ENCODE measurements at regions not wholly inside any gene's neighbourhood (a gene's known extent, or its start where the extent isn't known, plus 50 kb on each side); places are given as distances from the start of the nearest gene placed in this dataset.
"Not testable (repeated sequence)": the region's sequence is repeated elsewhere in the genome, so short reads cannot be mapped to it uniquely, and the experiment has no call there.

DNA sequence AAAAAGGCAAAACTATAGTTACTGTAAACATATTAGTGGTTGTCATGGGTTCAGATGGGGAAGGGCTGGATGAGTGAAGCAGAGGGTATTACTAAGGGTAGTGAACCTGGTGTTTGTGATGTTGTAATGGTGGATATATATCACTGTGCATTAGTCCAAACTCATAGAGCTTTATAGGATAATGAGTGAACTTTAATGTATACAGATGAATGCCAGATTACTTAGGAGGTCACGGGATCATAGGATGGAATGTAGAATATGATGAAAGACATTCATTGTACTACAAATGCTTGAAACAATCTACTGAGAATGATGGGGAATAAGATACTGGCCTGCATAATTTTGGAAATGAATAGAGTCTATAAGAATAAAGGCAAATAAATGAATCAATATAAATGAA, 226.7 kb upstream of the ZNF804A start:
- H3K36me3 ChIP-seq (ENCODE audit: control insufficient read depth in 2 of 3, insufficient read depth in 3 of 3, low read length in 3 of 3), result no peaks in the 10 kb centered on the region
- ATAC-seq (no peak), DNase-seq (no peak)
- CTCF ChIA-PET, result no interaction called here
- Mint-ChIP-seq H3K9me3 (peaks cover 0 to 12% (median 0%) of the 10 kb centered on the region in 11 donors), H3K4me1 (no peaks in the 10 kb centered on the region), H3K27ac (no peak overlapping the region), H3K4me3 (no peak overlapping the region), H3K27me3 (no peaks in the 10 kb centered on the region), H3K36me3 (no peaks in the 10 kb centered on the region)
- no peaks in the 10 kb centered on the region for H3K27me3 ChIP-seq (ENCODE audit: control insufficient read depth in 2 of 2, insufficient read depth in 2 of 2, low read length in 2 of 2)
- H3K9me3 ChIP-seq (ENCODE audit: control insufficient read depth in 2 of 3, low read length in 3 of 3), result no peaks in the 10 kb centered on the region
- intact Hi-C loops (cut with micrococcal nuclease), result no loop called here
- no peak overlapping the region for H3K4me3 ChIP-seq (ENCODE audit: low read length)
- H3K27ac ChIP-seq (ENCODE audit: low read depth, low read length), result no peak overlapping the region
- H3K4me1 ChIP-seq (ENCODE audit: control insufficient read depth in 2 of 2, insufficient read depth in 2 of 2, low read length in 2 of 2), result no peaks in the 10 kb centered on the region
- POLR2A ChIA-PET, result no interaction called here

DNA sequence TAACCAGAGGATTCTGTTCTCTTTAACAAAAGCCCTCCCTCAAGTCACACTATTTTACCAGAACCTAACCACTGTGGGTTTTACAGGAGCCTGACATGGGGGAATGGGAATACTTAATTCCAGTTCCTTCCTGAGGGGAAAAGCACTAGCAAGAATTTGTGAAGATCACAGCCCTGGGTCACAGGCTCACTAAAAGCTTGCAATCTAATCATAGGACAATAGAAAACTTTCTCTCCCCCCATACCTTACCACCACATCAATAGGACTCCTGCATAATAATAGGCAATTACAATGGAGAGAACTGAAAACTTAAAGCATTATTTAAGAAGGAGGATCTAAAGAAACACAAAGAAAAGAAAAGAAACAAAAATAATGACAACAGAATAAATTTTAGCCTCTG, 225.8 kb upstream of the ZNF804A start:
- CTCF ChIA-PET, result no interaction called here
- POLR2A ChIA-PET, result no interaction called here

DNA sequence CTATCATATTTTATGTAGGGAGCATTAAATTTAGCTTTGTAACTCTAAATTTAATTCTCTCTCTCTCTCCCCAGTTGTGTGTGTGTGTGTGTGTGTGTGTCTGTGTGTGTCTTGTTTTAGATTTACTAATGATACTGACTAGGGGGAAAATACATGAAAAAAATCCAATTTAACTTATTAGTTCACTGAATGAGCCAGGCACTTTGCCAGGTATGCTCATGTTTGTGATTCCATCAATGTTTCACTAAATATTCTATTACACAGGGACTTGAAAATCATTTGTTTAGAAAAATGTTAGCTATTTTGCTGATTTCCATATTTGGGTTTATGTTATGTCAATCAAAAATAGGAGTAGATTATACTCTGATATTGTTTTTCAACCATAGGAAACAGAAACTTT, 203.7 kb upstream of the ZNF804A start:
- no peak overlapping the region for H3K27ac Mint-ChIP-seq
- CTCF ChIA-PET, result no interaction called here
- Histone ChIP-seq H3K4me1 (ENCODE audit: control insufficient read depth in 2 of 2, insufficient read depth in 2 of 2, low read length in 2 of 2) (no peaks in the 10 kb centered on the region), H3K36me3 (ENCODE audit: control insufficient read depth in 2 of 3, insufficient read depth in 3 of 3, low read length in 3 of 3) (no peaks in the 10 kb centered on the region), H3K27ac (ENCODE audit: low read depth, low read length) (no peak overlapping the region), H3K9me3 (ENCODE audit: control insufficient read depth in 2 of 3, low read length in 3 of 3) (no peaks in the 10 kb centered on the region), H3K4me3 (ENCODE audit: low read length) (no peak overlapping the region), H3K27me3 (ENCODE audit: control insufficient read depth in 2 of 2, insufficient read depth in 2 of 2, low read length in 2 of 2) (no peaks in the 10 kb centered on the region)
- no peak for ATAC-seq
- no peak overlapping the region for H3K4me3 Mint-ChIP-seq
- no peaks in the 10 kb centered on the region for H3K27me3 Mint-ChIP-seq
- intact Hi-C loops (cut with micrococcal nuclease), result no loop called here
- H3K4me1 Mint-ChIP-seq, result no peaks in the 10 kb centered on the region
- peaks cover 0 to 11% (median 4%) of the 10 kb centered on the region in 11 donors for H3K9me3 Mint-ChIP-seq
- DNase-seq, result no peak
- POLR2A ChIA-PET, result no interaction called here
- no peaks in the 10 kb centered on the region for H3K36me3 Mint-ChIP-seq

More for the DNA sequence above, 225.8 kb upstream of the ZNF804A start:
- Histone ChIP-seq H3K36me3 (ENCODE audit: control insufficient read depth in 2 of 3, insufficient read depth in 3 of 3, low read length in 3 of 3) (no peaks in the 10 kb centered on the region), H3K4me1 (ENCODE audit: control insufficient read depth in 2 of 2, insufficient read depth in 2 of 2, low read length in 2 of 2) (no peaks in the 10 kb centered on the region), H3K4me3 (ENCODE audit: low read length) (no peak overlapping the region), H3K27ac (ENCODE audit: low read depth, low read length) (no peak overlapping the region), H3K9me3 (ENCODE audit: control insufficient read depth in 2 of 3, low read length in 3 of 3) (no peaks in the 10 kb centered on the region), H3K27me3 (ENCODE audit: control insufficient read depth in 2 of 2, insufficient read depth in 2 of 2, low read length in 2 of 2) (no peaks in the 10 kb centered on the region)
- Mint-ChIP-seq H3K36me3 (no peaks in the 10 kb centered on the region), H3K27me3 (no peaks in the 10 kb centered on the region), H3K27ac (no peak overlapping the region), H3K9me3 (peaks cover 0 to 10% (median 2%) of the 10 kb centered on the region in 11 donors), H3K4me1 (no peaks in the 10 kb centered on the region), H3K4me3 (no peak overlapping the region)
- intact Hi-C loops (cut with micrococcal nuclease), result no loop called here
- DNase-seq, result no peak
- no peak for ATAC-seq

DNA sequence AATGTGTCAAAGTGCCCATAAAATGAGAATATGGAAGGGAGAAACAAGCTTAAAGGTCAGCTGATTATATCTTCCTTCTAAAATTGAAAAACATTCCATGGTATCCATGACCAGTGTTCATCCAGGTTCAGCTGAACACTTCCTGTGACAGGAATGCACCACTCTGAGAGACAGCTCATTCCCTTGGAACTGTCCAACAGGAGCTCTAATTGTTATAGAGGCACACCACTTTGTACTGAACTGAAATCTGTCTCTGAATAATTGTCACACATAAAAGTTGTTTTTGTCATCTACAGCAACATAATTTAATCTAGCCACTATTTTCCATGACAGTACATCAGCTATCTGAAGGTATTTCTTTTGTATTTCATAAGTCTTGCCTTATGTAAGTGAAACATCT, 195.9 kb upstream of the ZNF804A start:
- POLR2A ChIA-PET, result no interaction called here
- Histone ChIP-seq H3K9me3 (ENCODE audit: control insufficient read depth in 2 of 3, low read length in 3 of 3) (no peaks in the 10 kb centered on the region), H3K27me3 (ENCODE audit: control insufficient read depth in 2 of 2, insufficient read depth in 2 of 2, low read length in 2 of 2) (no peaks in the 10 kb centered on the region), H3K36me3 (ENCODE audit: control insufficient read depth in 2 of 3, insufficient read depth in 3 of 3, low read length in 3 of 3) (no peaks in the 10 kb centered on the region), H3K4me3 (ENCODE audit: low read length) (no peak overlapping the region), H3K4me1 (ENCODE audit: control insufficient read depth in 2 of 2, insufficient read depth in 2 of 2, low read length in 2 of 2) (no peaks in the 10 kb centered on the region), H3K27ac (ENCODE audit: low read depth, low read length) (no peak overlapping the region)
- no peak for ATAC-seq
- Mint-ChIP-seq H3K27me3 (no peaks in the 10 kb centered on the region), H3K4me1 (no peaks in the 10 kb centered on the region), H3K9me3 (peaks cover 0 to 7% (median 1%) of the 10 kb centered on the region in 11 donors), H3K36me3 (no peaks in the 10 kb centered on the region), H3K4me3 (no peak overlapping the region), H3K27ac (no peak overlapping the region)
- DNase-seq, result no peak
- intact Hi-C loops (cut with micrococcal nuclease), result no loop called here
- CTCF ChIA-PET, result no interaction called here

DNA sequence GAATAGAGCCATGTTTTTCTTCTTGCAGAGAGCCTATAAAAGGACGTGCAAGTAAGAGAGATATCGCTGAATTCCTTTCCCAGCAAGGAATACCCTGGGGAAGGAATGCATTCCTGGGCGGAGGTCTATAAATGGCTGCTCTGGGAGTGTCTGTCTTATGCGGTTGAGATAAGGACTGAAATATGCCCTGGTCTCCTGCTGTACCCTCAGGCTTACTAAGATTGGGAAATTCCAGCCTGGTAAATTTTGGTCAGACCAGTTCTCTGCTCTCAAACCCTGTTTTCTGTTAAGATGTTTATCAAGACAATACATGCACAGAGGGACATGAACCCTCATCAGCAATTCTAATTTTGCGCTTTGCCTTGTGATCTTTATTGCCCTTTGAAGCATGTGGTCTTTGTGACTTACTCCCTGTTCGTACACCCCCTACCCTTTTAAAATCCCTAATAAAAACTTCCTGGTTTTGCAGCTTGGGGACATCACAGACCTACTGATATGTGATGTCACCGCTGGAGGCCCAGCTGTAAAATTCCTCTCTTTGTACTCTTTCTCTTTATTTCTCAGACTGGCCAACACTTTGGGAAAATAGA, 191.2 kb upstream of the ZNF804A start:
- H3K9me3 ChIP-seq (ENCODE audit: control insufficient read depth in 2 of 3, low read length in 3 of 3); H3K27me3 Mint-ChIP-seq; H3K4me1 Mint-ChIP-seq; H3K36me3 ChIP-seq (ENCODE audit: control insufficient read depth in 2 of 3, insufficient read depth in 3 of 3, low read length in 3 of 3); CTCF ChIA-PET; H3K27me3 ChIP-seq (ENCODE audit: control insufficient read depth in 2 of 2, insufficient read depth in 2 of 2, low read length in 2 of 2); H3K27ac Mint-ChIP-seq; H3K4me1 ChIP-seq (ENCODE audit: control insufficient read depth in 2 of 2, insufficient read depth in 2 of 2, low read length in 2 of 2); ATAC-seq; H3K4me3 ChIP-seq (ENCODE audit: low read length); DNase-seq; H3K27ac ChIP-seq (ENCODE audit: low read depth, low read length); H3K36me3 Mint-ChIP-seq; intact Hi-C loops (cut with micrococcal nuclease); POLR2A ChIA-PET; H3K4me3 Mint-ChIP-seq: not testable (repeated sequence)
- H3K9me3 Mint-ChIP-seq, result peaks cover 0 to 13% (median 3%) of the 10 kb centered on the region in 11 donors

DNA sequence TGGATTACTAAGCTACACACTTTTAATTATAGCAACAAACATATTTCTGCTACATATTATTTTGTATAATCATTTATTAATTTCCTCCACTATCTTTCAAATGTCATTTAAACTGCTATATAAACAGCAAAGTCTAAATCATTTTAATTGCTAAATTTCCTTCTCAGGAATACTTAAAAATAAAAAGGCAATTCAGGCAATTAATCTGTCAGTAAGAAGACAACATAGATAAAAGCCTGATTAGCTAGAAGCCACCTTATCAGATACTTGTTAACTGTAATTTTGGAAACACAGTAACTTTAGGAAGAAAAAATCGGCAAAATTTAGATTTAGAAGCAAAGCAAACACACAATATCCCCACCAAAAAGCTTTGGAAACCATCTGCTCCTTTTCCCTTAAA, 188.2 kb upstream of the ZNF804A start:
- DNase-seq, result no peak
- Mint-ChIP-seq H3K9me3 (peaks cover 0 to 18% (median 3%) of the 10 kb centered on the region in 11 donors), H3K4me1 (no peaks in the 10 kb centered on the region), H3K36me3 (no peaks in the 10 kb centered on the region), H3K27ac (no peak overlapping the region), H3K4me3 (no peak overlapping the region), H3K27me3 (no peaks in the 10 kb centered on the region)
- no peak for ATAC-seq
- CTCF ChIA-PET, result no interaction called here
- Histone ChIP-seq H3K27me3 (ENCODE audit: control insufficient read depth in 2 of 2, insufficient read depth in 2 of 2, low read length in 2 of 2) (no peaks in the 10 kb centered on the region), H3K9me3 (ENCODE audit: control insufficient read depth in 2 of 3, low read length in 3 of 3) (no peaks in the 10 kb centered on the region), H3K4me3 (ENCODE audit: low read length) (no peak overlapping the region), H3K36me3 (ENCODE audit: control insufficient read depth in 2 of 3, insufficient read depth in 3 of 3, low read length in 3 of 3) (no peaks in the 10 kb centered on the region), H3K27ac (ENCODE audit: low read depth, low read length) (no peak overlapping the region), H3K4me1 (ENCODE audit: control insufficient read depth in 2 of 2, insufficient read depth in 2 of 2, low read length in 2 of 2) (no peaks in the 10 kb centered on the region)
- intact Hi-C loops (cut with micrococcal nuclease), result no loop called here
- POLR2A ChIA-PET, result no interaction called here

DNA sequence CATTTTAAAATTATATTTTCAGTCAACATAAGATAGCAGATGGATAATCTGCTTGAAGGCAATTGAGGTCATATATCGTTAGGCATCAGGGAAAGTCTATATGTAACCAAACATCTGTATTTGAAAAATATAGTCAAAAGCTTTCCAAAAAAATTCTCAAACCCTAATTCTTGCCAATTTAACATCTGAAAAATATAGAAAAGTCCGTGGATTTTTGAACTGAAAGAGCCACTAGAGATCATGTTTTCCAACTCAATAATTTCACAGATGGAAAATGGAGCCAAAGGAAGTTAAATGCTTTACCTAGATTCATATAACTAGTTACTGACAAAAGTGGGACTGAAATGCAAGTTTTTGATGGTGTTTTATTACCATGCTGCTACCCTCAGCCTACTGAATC, 185.1 kb upstream of the ZNF804A start:
- ChIA-PET CTCF (no interaction called here), POLR2A (no interaction called here)
- ATAC-seq (no peak), DNase-seq (no peak)
- no peaks in the 10 kb centered on the region for H3K4me1 ChIP-seq (ENCODE audit: control insufficient read depth in 2 of 2, insufficient read depth in 2 of 2, low read length in 2 of 2)
- H3K36me3 ChIP-seq (ENCODE audit: control insufficient read depth in 2 of 3, insufficient read depth in 3 of 3, low read length in 3 of 3), result no peaks in the 10 kb centered on the region
- H3K9me3 Mint-ChIP-seq, result peaks cover 0 to 13% (median 0%) of the 10 kb centered on the region in 11 donors
- no peaks in the 10 kb centered on the region for H3K36me3 Mint-ChIP-seq
- no peak overlapping the region for H3K27ac Mint-ChIP-seq
- intact Hi-C loops (cut with micrococcal nuclease), result no loop called here
- no peak overlapping the region for H3K4me3 ChIP-seq (ENCODE audit: low read length)
- no peaks in the 10 kb centered on the region for H3K27me3 ChIP-seq (ENCODE audit: control insufficient read depth in 2 of 2, insufficient read depth in 2 of 2, low read length in 2 of 2)
- H3K27ac ChIP-seq (ENCODE audit: low read depth, low read length), result no peak overlapping the region
- no peaks in the 10 kb centered on the region for H3K27me3 Mint-ChIP-seq
- no peak overlapping the region for H3K4me3 Mint-ChIP-seq
- no peaks in the 10 kb centered on the region for H3K4me1 Mint-ChIP-seq
- no peaks in the 10 kb centered on the region for H3K9me3 ChIP-seq (ENCODE audit: control insufficient read depth in 2 of 3, low read length in 3 of 3)

All from naive thymus-derived CD4-positive, alpha-beta T cell (primary cell).